ENCODE measurements at regions not wholly inside any gene's neighbourhood (a gene's known extent, or its start where the extent isn't known, plus 50 kb on each side); places are given as distances from the start of the nearest gene placed in this dataset.

DNA sequence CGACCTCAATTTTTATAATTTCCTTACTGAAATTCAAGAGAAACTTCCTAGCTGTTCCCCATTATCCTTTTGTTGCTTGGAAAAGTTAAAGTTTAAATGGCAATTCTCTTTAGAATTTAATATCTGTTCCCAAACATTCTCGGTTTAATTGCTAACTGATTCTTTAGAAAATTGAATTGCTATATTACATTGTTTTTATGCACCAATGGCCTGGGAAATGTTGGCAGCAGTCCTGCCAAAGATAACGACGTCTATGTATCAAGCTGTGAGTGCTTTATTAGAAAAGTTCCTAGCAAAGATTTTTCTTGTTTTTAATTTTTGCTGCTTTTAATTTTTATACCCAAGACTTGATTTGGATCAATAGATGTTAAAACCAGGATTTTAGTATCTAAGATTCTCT is 167.8 kb upstream of the HDAC4 start:
- TF ChIP-seq, protein P1, sequence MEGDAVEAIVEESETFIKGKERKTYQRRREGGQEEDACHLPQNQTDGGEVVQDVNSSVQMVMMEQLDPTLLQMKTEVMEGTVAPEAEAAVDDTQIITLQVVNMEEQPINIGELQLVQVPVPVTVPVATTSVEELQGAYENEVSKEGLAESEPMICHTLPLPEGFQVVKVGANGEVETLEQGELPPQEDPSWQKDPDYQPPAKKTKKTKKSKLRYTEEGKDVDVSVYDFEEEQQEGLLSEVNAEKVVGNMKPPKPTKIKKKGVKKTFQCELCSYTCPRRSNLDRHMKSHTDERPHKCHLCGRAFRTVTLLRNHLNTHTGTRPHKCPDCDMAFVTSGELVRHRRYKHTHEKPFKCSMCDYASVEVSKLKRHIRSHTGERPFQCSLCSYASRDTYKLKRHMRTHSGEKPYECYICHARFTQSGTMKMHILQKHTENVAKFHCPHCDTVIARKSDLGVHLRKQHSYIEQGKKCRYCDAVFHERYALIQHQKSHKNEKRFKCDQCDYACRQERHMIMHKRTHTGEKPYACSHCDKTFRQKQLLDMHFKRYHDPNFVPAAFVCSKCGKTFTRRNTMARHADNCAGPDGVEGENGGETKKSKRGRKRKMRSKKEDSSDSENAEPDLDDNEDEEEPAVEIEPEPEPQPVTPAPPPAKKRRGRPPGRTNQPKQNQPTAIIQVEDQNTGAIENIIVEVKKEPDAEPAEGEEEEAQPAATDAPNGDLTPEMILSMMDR (IDR thresholded peaks at IDR 0.05; ENCODE audit: low read depth, low read length, missing input control): no peak
- TF ChIP-seq, protein P2, sequence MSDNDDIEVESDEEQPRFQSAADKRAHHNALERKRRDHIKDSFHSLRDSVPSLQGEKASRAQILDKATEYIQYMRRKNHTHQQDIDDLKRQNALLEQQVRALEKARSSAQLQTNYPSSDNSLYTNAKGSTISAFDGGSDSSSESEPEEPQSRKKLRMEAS (IDR thresholded peaks at IDR 0.05): no peak
- TF ChIP-seq YY1 (IDR thresholded peaks at IDR 0.05): no peak
- no peak for TF ChIP-seq NR2F2 (IDR thresholded peaks at IDR 0.05)
- TF ChIP-seq EGR1 (IDR thresholded peaks at IDR 0.05; ENCODE audit: low read depth in 2 of 2): no peak
- TF ChIP-seq FOXA1 (IDR thresholded peaks at IDR 0.05): no peak
- TF ChIP-seq SP1 (IDR thresholded peaks at IDR 0.05): no peak
- no peak for TF ChIP-seq JUND (IDR thresholded peaks at IDR 0.05)
- no peak for TF ChIP-seq TAF1 (conservative IDR thresholded peaks at IDR 0.05)
- TF ChIP-seq RAD21 (IDR thresholded peaks at IDR 0.05): no peak
- TF ChIP-seq, protein P3, sequence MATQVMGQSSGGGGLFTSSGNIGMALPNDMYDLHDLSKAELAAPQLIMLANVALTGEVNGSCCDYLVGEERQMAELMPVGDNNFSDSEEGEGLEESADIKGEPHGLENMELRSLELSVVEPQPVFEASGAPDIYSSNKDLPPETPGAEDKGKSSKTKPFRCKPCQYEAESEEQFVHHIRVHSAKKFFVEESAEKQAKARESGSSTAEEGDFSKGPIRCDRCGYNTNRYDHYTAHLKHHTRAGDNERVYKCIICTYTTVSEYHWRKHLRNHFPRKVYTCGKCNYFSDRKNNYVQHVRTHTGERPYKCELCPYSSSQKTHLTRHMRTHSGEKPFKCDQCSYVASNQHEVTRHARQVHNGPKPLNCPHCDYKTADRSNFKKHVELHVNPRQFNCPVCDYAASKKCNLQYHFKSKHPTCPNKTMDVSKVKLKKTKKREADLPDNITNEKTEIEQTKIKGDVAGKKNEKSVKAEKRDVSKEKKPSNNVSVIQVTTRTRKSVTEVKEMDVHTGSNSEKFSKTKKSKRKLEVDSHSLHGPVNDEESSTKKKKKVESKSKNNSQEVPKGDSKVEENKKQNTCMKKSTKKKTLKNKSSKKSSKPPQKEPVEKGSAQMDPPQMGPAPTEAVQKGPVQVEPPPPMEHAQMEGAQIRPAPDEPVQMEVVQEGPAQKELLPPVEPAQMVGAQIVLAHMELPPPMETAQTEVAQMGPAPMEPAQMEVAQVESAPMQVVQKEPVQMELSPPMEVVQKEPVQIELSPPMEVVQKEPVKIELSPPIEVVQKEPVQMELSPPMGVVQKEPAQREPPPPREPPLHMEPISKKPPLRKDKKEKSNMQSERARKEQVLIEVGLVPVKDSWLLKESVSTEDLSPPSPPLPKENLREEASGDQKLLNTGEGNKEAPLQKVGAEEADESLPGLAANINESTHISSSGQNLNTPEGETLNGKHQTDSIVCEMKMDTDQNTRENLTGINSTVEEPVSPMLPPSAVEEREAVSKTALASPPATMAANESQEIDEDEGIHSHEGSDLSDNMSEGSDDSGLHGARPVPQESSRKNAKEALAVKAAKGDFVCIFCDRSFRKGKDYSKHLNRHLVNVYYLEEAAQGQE (IDR thresholded peaks at IDR 0.05): no peak
- no peak for TF ChIP-seq HNF4A (conservative IDR thresholded peaks at IDR 0.05)

Data from liver (tissue), 3 donors.